ENCODE measurements at regions not wholly inside any gene's neighbourhood (a gene's known extent, or its start where the extent isn't known, plus 50 kb on each side); places are given as distances from the start of the nearest gene placed in this dataset.
A peak's percentile ranks its signal among the peaks of the same experiment; 100 is the strongest.
"Not testable (repeated sequence)": the region's sequence is repeated elsewhere in the genome, so short reads cannot be mapped to it uniquely, and the experiment has no call there.

DNA sequence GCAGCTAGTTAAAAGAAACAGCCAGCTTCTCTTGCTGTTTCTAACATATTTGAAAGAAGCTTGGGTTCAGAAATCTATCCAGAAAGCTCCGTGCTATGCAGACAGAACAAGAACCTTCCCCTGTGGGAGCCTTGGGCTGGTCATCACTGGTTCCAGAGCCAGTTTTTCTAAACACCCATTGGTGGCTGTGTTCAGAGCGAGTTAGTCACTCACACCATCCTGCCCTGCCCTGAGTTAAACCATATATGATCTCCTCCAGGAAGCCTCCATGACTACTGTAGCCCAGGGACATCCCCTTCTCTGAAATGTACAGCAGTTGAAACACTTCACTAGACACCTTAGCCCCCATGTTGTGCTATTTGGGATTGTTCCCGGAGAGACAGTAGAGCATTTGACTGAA, 200.8 kb upstream of the SGCG start:
- DNase-seq (ENCODE audit: low read depth), result no peak

DNA sequence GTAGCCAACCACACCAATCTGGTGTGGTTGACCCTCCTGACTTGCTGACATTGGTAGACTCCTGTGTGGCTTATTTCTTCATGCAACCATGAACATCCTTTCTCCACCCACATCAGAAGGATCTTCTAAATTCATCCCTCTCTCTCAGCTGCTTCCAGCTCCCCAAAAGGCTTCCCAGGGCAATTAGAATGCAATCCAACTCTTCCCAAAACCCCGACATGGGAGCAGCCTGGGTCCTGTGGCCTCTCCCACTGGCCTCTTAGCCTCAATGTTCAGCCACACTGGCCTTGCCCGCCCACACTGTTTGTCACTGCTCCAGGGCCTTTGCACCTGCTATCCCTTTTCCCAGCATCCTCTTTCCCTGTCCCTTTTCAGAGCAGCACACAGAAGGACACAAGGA, 199.8 kb upstream of the SGCG start:
- no peak for DNase-seq (ENCODE audit: low read depth)

DNA sequence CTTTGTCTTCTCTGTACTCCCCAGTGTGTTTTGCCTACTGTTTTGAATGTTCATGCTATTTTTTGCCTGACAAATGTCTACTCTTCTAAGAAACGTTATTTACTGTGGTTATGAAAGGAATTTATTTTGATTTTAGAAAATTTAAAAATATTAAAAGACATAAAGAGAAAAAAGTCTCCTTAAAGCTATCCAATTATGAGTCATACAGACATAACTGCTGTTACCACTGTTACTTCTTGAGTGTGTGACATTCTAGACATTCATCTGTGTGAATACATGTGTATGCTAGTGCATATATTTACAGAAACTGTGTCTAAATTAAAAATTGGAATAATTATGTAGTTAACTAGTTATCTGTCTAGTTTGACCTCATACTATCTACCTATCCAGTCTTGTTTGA, 187.6 kb upstream of the SGCG start:
- no peak for DNase-seq (ENCODE audit: low read depth)

DNA sequence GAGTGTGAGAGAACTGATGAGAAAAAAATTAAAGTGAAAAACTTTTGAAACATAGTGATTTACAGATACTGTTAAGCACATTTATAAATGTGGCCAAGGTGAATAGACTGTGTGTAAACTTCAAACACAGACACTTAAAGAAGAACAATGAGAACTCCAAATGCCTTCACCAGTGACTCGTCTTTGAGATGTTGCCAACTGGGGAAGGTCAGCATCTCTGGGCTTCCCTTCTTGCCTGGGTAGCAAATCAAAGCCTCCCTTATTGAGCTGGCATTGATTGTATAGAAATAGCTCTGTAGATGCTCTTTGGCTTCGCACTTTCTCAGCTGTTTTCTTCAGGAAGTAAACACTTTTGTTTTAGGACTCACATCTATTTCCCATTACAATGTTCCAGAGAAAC, 177.3 kb upstream of the SGCG start:
- no peak for DNase-seq (ENCODE audit: low read depth)

DNA sequence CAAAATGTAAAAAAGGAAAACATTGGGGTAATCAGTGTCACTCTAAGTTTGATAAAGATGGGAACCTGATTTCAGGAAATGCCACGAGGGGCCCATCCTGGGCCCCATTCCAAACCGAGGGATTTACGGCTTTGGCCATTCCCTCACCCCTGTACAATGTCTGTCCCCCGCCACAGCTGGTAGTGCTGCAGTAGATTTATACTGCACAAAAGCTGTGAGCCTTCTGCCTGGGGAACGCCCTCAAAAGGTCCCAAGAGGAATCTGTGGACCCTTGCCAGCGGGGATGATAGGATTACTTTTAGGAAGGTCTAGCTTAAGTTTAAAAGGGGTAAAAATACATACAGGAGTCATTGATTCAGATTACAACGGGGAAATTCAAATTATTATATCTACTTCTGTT, 173.4 kb upstream of the SGCG start:
- no peak for DNase-seq (ENCODE audit: low read depth)

DNA sequence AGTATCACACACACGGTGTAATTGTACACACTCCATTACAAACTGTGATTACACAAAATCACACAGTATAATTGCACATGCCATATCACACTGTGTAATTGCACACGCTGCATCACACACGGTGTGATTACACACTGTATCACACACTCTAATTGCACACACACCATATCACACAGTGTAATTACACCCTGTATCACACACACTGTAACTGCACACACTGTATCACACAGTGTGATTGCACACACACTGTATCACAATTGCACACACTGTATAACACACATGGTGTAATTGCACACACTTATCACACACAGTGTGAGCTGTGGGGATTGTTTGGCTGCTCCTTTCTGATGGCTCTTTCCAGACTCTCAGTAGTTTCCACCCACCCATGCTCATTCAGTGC, 162.6 kb upstream of the SGCG start:
- DNase-seq (ENCODE audit: low read depth), result no peak

DNA sequence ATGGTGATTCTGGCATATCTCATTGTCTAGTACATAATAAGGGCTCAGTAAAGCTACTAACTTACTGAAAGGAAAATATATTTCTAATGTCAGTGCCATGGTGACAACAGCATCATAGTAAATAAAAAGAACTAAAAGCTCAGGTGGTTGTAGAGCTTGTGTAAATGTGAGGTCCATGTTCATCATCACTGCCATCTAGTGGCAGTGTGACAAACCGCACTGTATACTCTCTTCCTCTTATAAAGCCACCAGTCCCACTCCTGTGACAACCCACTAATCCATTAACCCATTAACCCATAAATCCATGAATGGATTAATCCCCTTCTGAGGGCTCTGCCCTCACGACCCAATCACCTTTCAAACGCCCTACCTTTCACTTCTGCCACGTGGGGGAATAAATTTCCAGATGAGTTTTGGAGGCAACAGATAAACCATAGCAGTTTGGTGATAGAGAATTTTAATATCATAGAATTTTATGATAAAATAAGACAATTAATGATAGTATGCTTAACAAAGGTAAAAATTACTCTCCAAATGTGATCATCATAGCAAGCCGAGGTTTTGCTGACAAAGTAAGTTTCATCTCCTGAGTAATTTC, 160.4 kb upstream of the SGCG start:
- DNase-seq (ENCODE audit: low read depth), result peak; percentile 42

DNA sequence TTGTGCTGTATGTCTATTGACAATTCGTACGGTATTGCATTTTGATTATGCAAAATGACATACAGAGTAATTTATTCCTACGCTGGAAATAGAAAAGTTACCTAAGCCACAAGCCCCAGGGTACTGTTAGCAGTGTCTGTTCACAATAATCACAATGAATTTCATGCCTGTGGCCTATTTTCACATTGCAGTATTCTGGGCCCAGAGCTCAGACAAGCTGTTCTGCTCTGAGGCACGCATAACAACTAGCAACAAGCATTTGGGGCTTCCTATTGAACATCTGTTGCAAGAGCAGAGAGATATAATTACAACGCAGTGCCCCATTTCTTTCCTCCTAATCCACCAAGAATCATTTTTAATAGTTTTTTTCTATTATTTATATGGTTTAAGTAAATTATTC, 158.9 kb upstream of the SGCG start:
- no peak for DNase-seq (ENCODE audit: low read depth)

DNA sequence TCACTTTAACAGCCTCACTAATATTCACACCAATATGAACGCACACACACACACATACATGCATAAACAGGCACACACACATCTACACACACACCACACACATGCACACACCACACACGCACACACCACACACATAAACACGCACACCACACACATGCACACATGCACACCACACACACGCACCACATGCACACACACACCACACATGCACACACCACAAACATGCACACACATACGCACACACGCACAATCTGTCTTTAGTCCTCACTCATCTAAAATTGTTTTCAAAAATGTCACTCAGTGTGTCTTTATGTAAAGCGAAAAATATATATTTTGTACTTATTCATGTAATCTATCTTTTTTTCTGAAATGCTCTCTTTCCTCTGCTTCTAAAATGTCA, 158.1 kb upstream of the SGCG start:
- no peak for DNase-seq (ENCODE audit: low read depth)

DNA sequence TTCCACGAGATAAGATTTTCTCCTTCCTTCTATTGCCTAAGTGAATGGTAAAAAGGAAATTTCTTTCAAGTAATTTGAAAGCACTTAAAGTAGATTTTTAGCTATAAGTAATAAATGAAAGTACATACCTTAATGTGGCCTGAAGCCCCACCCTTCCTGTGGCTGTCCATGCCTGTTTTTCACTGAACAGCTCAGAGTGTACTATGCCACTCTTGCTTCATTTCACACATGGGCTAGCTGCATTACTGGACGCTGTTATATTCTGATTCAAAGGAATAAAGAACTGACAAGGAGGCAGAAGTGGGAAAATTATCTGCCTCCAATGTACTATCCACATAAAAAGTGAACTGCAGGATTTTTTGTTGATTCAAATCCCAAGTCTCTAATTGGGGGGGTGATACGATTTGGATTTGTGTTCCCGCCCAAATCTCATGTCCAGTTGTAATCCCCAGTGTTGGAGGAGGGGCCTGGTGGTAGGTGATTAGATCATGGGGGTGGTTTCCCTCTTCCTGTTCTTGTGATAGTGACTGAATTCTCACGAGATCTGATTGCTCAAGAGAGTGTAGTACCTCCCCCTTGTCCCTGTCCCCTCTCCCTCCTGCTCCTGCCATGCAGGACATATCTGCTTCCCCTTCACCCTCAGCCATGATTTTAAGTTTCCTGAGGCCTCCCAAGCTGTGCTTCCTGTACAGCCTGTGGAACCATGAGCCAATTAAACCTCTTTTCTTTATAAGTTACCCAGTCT, 154.7 kb upstream of the SGCG start:
- DNase-seq (ENCODE audit: low read depth), result no peak

DNA sequence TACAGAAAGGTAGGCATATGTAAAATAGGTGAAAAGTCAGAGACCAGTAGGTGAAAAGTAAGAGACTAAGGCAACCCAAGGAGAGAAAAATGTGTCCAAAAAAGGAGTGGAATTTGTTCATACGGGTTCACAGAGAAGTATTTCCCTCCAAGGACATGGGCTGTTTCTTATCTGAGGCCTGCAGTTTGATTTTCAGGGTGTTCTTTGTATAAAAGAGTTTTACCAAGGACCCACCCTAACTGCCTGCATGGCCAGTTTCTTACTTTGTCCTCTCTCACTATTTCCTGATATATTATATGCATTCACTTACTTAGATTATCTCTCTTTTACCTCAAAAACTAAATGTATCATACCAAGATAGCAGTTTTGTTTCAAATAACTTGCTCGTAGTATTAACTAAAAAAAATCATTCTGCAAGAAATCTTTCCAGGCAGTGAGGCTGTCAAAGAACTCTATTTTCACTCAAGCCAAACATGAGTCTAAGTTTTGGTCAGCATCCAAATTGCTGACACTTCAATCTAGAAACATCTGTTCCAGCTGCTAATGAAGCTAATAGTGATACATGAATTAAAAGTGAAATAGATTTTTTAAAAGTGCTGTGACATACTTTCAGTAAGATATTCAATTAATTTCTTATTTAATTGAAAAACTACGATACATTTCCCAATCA, 141.4 kb upstream of the SGCG start:
- no peak for DNase-seq (ENCODE audit: low read depth)

DNA sequence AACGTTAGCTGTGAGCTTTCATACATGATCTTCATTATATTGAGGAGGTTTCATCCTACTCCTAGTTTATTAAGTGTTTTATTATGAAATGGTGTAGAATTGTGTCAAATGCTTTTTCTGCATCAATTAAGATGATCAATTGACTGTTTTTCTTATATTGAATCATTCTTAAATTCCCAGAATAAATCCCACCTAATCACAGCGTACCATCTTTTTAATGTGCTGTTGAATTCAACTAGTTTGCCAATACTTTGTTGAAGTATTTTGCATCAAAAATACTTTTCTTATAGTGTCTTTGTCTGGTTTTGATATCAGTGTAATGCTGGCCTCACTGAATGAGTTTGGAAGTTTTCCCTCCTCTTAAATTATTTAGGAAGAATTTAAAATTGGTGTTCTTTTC, 138.6 kb upstream of the SGCG start:
- no peak for DNase-seq (ENCODE audit: low read depth)

DNA sequence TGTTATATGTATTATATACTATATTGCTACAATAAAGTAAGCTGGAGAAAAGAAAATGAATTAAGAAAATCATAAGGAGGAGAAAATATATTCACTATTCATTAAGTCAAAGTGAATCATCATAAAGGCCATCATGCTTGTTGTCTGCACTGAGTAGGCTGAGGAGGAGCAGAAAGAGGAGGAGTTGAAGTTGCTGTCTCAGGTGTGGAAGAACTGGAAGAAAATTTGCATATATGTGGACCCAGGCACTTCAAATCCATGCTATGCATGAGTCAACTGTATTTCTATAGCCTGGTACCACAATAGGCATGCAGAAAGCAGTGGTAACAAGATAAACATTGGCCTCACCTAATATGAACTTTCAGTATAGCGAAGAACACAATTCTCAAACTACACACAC, 135.9 kb upstream of the SGCG start:
- no peak for DNase-seq (ENCODE audit: low read depth)

DNA sequence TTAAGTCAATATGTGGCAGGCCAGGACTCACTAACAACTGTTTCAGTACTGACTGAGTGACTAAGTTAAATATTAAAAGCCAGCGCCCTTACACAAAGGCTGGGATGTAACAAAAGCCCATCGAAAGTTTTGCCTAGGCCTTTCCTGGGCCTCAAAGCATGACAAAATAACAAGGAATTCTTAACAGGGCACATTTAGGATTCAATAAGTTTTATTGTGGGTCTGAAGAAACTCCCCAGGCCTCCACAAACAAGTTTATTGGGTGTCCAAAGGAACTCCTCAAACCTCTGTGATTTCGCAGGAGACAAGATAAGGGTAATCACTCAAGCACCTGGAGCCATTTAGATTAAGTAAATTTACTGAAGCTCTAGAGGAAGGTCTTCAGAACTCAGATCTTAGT, 130.7 kb upstream of the SGCG start:
- DNase-seq (ENCODE audit: low read depth), result no peak

DNA sequence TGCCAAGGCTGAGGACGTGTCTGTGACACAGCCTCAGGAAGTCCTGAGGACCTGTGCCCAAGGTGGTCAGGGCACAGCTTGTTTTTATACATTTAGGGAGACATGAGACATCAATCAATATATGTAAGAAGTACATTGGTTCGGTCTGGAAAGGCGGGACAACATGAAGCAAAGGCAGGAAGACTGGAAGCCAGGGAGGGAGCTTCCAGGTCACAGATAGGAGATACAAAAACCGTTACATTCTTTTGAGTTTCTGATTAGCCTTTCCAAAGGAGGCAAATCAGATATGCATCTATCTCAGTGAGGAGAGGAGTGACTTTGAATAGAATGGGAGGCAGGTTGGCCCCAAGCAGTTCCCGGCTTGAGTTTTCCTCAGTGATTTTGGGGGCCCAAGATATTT, 127.1 kb upstream of the SGCG start:
- DNase-seq (ENCODE audit: low read depth), result not testable (repeated sequence)

DNA sequence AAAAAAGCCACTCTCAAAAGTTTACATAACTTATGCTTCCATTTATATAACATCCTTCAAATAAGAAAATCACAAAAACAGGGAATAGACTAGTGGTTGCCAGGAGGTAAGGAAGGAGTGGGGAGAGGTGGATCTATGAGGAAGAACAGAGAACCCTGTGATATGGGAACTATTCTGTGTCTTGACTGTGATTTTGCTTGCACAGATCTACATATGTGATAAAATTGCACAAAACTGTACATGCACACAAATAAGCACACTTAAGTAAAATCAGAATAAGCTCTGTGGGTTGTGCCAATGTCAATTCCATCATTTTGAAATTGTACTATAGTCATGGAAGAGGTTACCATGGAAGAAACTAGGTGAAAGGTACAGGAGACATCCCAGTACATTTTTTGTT, 121.6 kb upstream of the SGCG start:
- DNase-seq (ENCODE audit: low read depth), result no peak

DNA sequence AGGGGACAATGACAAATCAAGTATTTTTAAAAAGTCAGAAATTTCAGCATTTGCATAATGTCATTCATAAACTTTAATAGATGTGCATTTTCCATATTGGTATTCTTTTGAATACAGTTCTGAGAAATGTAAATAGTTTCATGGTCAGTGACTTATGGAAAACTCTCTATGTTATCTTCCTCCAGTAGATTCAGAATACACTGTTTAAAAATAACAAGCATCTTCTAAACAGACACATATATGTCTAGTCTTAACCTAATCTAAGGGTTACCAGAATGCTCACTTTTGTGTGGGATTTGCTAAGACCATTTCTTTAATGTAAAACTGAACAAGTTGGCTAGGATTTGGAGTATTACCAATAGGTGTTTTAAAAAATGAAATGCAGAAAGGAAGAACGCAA, 119.8 kb upstream of the SGCG start:
- DNase-seq (ENCODE audit: low read depth), result no peak

DNA sequence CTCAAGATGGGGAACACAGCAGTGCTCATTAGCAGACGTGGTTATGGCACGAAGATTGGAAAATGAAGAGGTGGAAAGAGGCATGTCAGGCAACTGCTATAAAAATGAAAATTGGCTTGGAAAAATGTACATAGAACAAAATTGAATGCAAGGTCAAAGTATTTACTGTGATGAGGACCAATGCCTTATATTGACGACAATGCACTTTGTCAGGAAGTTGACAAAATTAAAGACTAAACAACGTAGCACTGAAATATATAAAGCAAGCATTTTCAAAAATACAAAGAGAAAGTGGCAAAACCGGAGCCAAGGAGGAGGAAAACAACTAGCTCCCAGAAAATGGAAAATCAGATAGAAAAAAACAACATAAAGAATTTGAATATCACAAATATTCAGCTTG, 113.7 kb upstream of the SGCG start:
- DNase-seq (ENCODE audit: low read depth), result no peak

DNA sequence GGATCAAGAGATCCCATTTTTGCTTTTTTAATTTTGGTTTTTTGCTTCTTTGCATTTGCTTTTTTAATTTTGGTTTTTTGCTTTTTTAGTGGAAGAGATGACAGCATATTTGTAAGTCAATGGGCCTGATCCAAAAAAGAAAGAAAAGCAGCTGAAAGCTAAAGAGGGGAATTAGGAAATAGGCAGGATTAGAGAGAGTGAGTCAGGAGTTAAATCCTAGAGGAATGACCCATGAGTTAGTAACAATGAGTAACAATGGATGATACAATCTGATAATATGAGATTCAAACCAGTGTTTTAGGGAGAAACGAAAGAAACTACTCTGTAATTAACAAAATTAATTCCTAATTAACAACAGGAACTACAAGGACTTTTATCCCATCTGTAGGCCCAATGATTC, 111.2 kb upstream of the SGCG start:
- peak; percentile 40 for DNase-seq (ENCODE audit: low read depth)

DNA sequence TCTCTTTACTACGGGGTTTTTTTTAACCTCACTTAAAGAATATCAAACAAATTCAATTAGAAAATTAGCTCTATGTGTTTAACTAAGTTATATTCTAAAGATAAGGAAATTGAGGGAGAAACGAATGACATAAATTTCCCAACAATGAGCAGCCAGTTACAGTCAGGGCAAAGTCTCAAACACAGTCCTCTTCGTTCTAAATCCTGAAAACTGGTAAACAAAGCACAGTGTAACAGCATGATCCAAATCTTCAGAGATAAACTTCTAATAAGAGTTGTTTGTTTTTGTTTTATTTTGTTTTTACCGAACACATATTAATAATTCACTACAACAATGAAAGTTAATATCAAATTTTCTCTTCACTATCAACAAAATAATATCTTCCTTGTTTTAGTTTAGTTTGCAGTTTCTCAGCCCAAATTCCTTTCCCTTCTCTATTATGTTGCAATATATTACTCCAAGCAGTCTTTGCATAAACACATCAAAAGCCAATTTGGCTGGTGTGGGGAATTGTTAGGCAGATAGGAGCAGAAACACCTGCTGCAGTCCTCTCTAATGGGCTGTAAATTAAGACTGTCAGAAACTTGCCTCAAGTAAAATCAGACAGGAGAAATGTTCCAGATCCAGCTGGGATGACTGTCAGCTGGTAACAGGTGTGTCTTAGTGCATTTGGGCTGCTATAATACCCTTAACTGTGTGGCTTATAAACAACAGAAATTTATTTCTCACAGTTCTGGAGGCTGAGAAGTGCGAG, 106.5 kb upstream of the SGCG start:
- no peak for DNase-seq (ENCODE audit: low read depth)

DNA sequence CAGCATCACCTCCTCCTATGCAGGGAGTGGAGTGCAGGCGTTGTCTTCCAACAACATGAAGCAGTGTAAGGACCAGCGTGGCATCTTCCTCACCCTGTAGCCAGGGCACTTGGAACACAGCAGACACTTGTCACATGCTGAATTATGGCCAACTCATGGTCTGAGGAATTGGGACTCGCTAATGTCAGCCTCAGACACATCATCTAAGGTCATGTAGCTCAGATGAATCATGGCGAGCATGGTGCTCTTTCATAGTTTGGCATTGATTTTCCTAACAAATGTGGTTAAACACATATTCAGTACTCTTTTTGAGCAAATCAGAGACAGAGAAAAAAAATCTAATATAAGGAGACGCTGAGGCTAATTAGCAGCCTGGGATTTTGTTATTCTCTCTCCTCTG, 99.6 kb upstream of the SGCG start:
- DNase-seq (ENCODE audit: low read depth), result no peak

DNA sequence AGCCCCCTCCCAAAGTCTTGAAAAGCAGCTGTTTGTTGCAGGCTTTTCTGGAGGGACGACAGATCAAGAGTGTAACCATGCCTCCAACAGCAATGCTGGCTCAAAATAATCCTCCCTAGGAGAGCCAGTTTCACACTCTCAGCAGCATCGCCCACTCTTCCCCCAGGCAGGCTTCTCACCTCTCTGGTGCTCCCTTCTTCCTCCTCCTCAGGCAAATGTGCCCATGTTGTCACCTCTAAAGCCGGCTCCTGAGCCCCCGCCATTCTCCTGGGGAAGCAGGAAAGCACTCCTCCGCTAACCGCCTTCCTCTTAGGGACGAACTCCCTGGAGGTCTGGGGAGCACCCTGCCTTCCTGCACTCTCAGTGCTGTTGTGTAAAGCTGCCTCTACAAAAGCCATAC, 98.9 kb upstream of the SGCG start:
- no peak for DNase-seq (ENCODE audit: low read depth)

All from fibroblast of gingiva (primary cell).